Spleen (tissue), 11 donors: ENCODE measurements at regions not wholly inside any gene's neighbourhood (a gene's known extent, or its start where the extent isn't known, plus 50 kb on each side); places are given as distances from the start of the nearest gene placed in this dataset.
"Not testable (repeated sequence)": the region's sequence is repeated elsewhere in the genome, so short reads cannot be mapped to it uniquely, and the experiment has no call there.

Source experiments
- DNase-seq: peaks from one replicate; pipeline ENCODE4 v3.0.0-alpha.2; 2020
- H3K27ac ChIP-seq, 8 donors: fragments of 200-600 bp; sonication (generic) in 7 of 8; 1 replicate in 4 of 8; 2 replicates in 4 of 8; pipeline versions ENCODE4 v1.5.0 to v1.8.0; 2016 to 2021; ENCODE audit warnings: inconsistent platforms in 4 of 8, mild to moderate bottlenecking in 4 of 8, moderate library complexity in 1 of 8
- H3K27me3 ChIP-seq, 7 donors: fragments of 200-600 bp; sonication (generic) in 6 of 7; replicated peaks in 1 of 7; 1 replicate in 4 of 7; 2 replicates in 3 of 7; pipeline versions ENCODE4 v1.5.0 to v1.8.0; 2016 to 2021; ENCODE audit warnings: inconsistent platforms in 3 of 7, mild to moderate bottlenecking in 1 of 7
- H3K36me3 ChIP-seq, 6 donors: fragments of 200-600 bp; sonication (generic) in 5 of 6; 1 replicate in 4 of 6; 2 replicates in 2 of 6; pipeline versions ENCODE4 v1.5.0 to v1.8.0; 2016 to 2021; ENCODE audit warnings: inconsistent platforms in 2 of 6
- H3K4me1 ChIP-seq, 6 donors: fragments of 200-600 bp; sonication (generic) in 5 of 6; 1 replicate in 3 of 6; 2 replicates in 3 of 6; pipeline versions ENCODE4 v1.5.0 to v1.8.0; 2016 to 2021; ENCODE audit warnings: inconsistent platforms in 3 of 6
- H3K4me3 ChIP-seq, 8 donors: fragments of 200-600 bp; sonication (generic) in 7 of 8; 1 replicate in 4 of 8; 2 replicates in 4 of 8; pipeline versions ENCODE4 v1.5.0 to v1.8.0; 2016 to 2021; ENCODE audit warnings: inconsistent platforms in 4 of 8, mild to moderate bottlenecking in 4 of 8, moderate library complexity in 2 of 8
- H3K9me3 ChIP-seq, 8 donors: fragments of 200-600 bp; sonication (generic) in 7 of 8; 1 replicate in 4 of 8; 2 replicates in 4 of 8; pipeline versions ENCODE4 v1.5.0 to v1.8.0; 2016 to 2021; ENCODE audit warnings: inconsistent platforms in 4 of 8
- CTCF ChIP-seq, 11 experiments: fragments of 200-600 bp in 7 of 11; fragments of 450-650 bp in 4 of 11; sonication (generic) in 4 of 11; IDR thresholded peaks in 8 of 11; conservative IDR thresholded peaks in 3 of 11; 1 replicate in 7 of 11; 2 replicates in 4 of 11; pipeline versions ENCODE4 v1.4.0 to v1.8.0; 2016 to 2021; ENCODE audit warnings: antibody characterized with exemption in 11 of 11, inconsistent platforms in 4 of 11, mild to moderate bottlenecking in 1 of 11
- POLR2A ChIP-seq, 3 donors: fragments of 450-650 bp; IDR thresholded peaks; one replicate each; pipeline ENCODE4 v1.5.1; 2017; ENCODE audit warnings: antibody characterized with exemption in 3 of 3, mild to moderate bottlenecking in 1 of 3
- POLR2AphosphoS5 ChIP-seq, 3 donors: sonication (generic); formaldehyde crosslinking; IDR thresholded peaks; one replicate each; pipeline ENCODE4 v1.5.1; 2017; ENCODE audit warnings: antibody characterized with exemption in 3 of 3
- WGBS, 5 donors: extraction: QIAGEN DNeasy Blood & Tissue Kit in 3 of 5; methylation state at CpG; one replicate each; pipeline versions ENCODE4 v1.1.5 to v1.1.7; 2013 to 2018; 5-methylcytosine and 5-hydroxymethylcytosine counted together
- intact Hi-C: fragments of 100-400 bp; cut with DNase I; formaldehyde crosslinking; loops from one replicate; pipeline ENCODE4 v1.15.0; 2023; ENCODE audit warnings: low total_unique reads
- donor health status: healthy with polysubstance abuse.
- donor health status: DM: no; HTN: no; CAD: no; lungs with moderate emphysema.
- donor health status: DM: no; HTN: no; CAD: no.
- donor health status: Bipolar disorder and iron deficiency.
- donor health status: healthy.
- donor health status: DM: no; HTN: no; CAD: no.
- donor health status: DM: yes; HTN: yes; CAD: no.

- no peaks in the 10 kb centered on the region for H3K36me3 ChIP-seq
- no peak for DNase-seq
- no peaks in the 10 kb centered on the region for H3K4me1 ChIP-seq
- intact Hi-C loops, result no loop called here
- TF ChIP-seq POLR2AphosphoS5 (IDR thresholded peaks at IDR 0.05) (no peak), CTCF (IDR thresholded peaks at IDR 0.05 in 8 of 11, conservative IDR thresholded peaks at IDR 0.05 in 3 of 11) (no peak), POLR2A (IDR thresholded peaks at IDR 0.05) (no peak)
- WGBS, 5 donors, result 83 to 93% (median 92%) methylated on average over 1 of the region's 1 CpG
- H3K27me3 ChIP-seq, result no peaks in the 10 kb centered on the region
- no peak overlapping the region for H3K27ac ChIP-seq
- H3K9me3 ChIP-seq, result peaks cover 0 to 15% (median 6%) of the 10 kb centered on the region in 8 donors
- no peak overlapping the region for H3K4me3 ChIP-seq
Observed at GRCh38 chr5:18653216-18653752, 1019.0 kb downstream of the TAF11L14 start.

- no peaks in the 10 kb centered on the region for H3K36me3 ChIP-seq
- H3K4me3 ChIP-seq, result no peak overlapping the region
- DNase-seq, result no peak
- H3K27ac ChIP-seq, result no peak overlapping the region
- no peaks in the 10 kb centered on the region for H3K9me3 ChIP-seq
- intact Hi-C loops, result no loop called here
- no peaks in the 10 kb centered on the region for H3K27me3 ChIP-seq
- H3K4me1 ChIP-seq, result no peaks in the 10 kb centered on the region
- no peak for TF ChIP-seq POLR2AphosphoS5 (IDR thresholded peaks at IDR 0.05)
- no peak for TF ChIP-seq POLR2A (IDR thresholded peaks at IDR 0.05)
- TF ChIP-seq CTCF (IDR thresholded peaks at IDR 0.05 in 8 of 11, conservative IDR thresholded peaks at IDR 0.05 in 3 of 11), result no peak
Observed at GRCh38 chr5:18660511-18660910, 1026.3 kb downstream of the TAF11L14 start.

- 91 to 98% (median 94%) methylated on average over 2 of the region's 2 CpGs for WGBS, 5 donors
- Histone ChIP-seq H3K9me3 (no peaks in the 10 kb centered on the region), H3K36me3 (no peaks in the 10 kb centered on the region), H3K27me3 (no peaks in the 10 kb centered on the region), H3K4me3 (no peak overlapping the region), H3K4me1 (no peaks in the 10 kb centered on the region), H3K27ac (no peak overlapping the region)
- DNase-seq, result no peak
- TF ChIP-seq POLR2AphosphoS5 (IDR thresholded peaks at IDR 0.05) (no peak), POLR2A (IDR thresholded peaks at IDR 0.05) (no peak), CTCF (IDR thresholded peaks at IDR 0.05 in 8 of 11, conservative IDR thresholded peaks at IDR 0.05 in 3 of 11) (no peak)
- intact Hi-C loops, result no loop called here
Observed at GRCh38 chr5:18662231-18662630, 1028.0 kb downstream of the TAF11L14 start.

- not testable (repeated sequence) for H3K4me1 ChIP-seq
Observed at GRCh38 chr5:18674212-18674611, 1040.0 kb downstream of the TAF11L14 start.

GRCh38 chr5:18675041-18675440, 1040.8 kb downstream of the TAF11L14 start:
- 27 to 49% (median 36%) methylated on average over 2 of the region's 2 CpGs for WGBS, 5 donors
- no peak for DNase-seq
- H3K27me3 ChIP-seq, result no peaks in the 10 kb centered on the region
- H3K4me3 ChIP-seq, result no peak overlapping the region
- no peaks in the 10 kb centered on the region for H3K4me1 ChIP-seq
- no peak overlapping the region for H3K27ac ChIP-seq
- H3K9me3 ChIP-seq, result peaks cover 0 to 13% (median 10%) of the 10 kb centered on the region in 8 donors
- TF ChIP-seq CTCF (IDR thresholded peaks at IDR 0.05 in 8 of 11, conservative IDR thresholded peaks at IDR 0.05 in 3 of 11) (no peak), POLR2A (IDR thresholded peaks at IDR 0.05) (no peak), POLR2AphosphoS5 (IDR thresholded peaks at IDR 0.05) (no peak)
- no peaks in the 10 kb centered on the region for H3K36me3 ChIP-seq
- intact Hi-C loops, result no loop called here

More at GRCh38 chr5:18674212-18674611, 1040.0 kb downstream of the TAF11L14 start:
- H3K27me3 ChIP-seq, intact Hi-C loops, DNase-seq, H3K27ac ChIP-seq, H3K36me3 ChIP-seq, H3K4me3 ChIP-seq, H3K9me3 ChIP-seq: not testable (repeated sequence)
- WGBS, 5 donors, result 72 to 90% (median 85%) methylated on average over 2 to 4 of the region's 4 CpGs
